GDM1 (cell line): ENCODE measurements at regions not wholly inside any gene's neighbourhood (a gene's known extent, or its start where the extent isn't known, plus 50 kb on each side); places are given as distances from the start of the nearest gene placed in this dataset.
"Not testable (repeated sequence)": the region's sequence is repeated elsewhere in the genome, so short reads cannot be mapped to it uniquely, and the experiment has no call there.

Experiments
- DNase-seq: peaks from one replicate; lab custom pipeline; 2025; lab: John Stamatoyannopoulos, UW

- DNase-seq, result no peak
Measured at GRCh38 chr3:95645291-95645690, 1169.1 kb upstream of the EPHA6 start.

DNA sequence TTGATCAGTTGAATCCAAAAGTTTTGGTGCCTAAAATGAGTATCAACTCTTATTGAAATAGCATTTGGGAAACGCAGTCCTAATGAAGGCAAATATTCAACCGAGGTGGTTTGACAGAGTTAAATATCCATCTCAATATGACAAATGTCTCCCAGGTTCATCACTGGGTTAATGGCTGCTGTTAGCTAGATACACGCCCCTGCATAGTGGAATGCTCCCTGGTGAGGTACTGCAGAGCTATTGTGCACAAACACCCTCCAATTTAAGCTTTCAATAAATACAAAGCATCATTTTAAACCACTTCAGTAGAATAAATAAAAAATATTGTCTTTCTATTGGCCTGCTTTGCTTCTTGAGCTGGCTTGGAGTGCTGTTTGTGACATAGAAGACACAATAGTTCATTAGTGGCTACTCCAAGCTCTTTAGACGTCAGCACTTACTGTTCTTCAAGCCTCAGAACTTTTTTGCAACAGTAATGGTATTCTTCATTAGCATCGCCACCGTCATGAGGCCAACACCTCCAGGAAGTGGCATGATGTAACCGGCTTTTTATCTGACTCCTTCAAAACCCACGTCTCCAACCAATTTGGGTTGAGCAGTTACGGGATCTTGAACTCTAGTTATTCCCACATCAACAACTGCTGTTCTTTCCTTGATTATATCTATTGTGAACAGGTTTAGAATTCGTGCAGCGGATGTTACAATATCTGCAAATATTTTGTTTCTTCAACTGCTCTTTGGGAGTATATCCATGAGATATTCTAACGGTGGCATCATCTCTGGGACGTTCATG is 1159.6 kb upstream of the EPHA6 start:
- no peak for DNase-seq

DNA sequence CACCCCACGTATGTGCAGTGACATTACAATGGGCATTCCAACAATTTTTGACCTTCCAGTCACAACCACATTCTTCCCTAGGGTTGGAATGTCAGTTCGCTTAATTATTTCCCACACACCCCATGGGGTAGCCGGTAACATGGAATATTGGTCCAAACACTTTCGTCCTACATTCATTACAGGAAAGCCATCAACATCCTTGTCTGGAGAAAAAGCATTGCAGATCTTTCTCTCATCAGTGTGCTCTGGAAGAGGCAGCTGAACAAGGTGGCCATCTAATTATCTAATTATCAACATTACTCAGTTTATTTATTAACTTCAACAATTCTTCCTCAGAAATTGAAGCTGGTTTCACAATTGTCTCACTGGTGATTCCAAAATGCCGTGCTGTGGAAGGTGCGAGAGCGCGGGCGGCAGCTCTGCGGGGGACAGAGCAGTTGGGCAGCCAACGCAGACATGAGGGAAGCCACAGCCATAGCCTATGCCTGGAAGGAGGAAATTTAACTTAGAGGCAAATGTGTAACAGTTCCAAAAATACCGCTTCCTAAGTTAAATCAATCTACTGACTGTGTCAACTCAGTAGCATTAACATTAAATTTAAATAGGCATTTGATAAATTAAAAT is 1158.9 kb upstream of the EPHA6 start:
- DNase-seq, result no peak

DNA sequence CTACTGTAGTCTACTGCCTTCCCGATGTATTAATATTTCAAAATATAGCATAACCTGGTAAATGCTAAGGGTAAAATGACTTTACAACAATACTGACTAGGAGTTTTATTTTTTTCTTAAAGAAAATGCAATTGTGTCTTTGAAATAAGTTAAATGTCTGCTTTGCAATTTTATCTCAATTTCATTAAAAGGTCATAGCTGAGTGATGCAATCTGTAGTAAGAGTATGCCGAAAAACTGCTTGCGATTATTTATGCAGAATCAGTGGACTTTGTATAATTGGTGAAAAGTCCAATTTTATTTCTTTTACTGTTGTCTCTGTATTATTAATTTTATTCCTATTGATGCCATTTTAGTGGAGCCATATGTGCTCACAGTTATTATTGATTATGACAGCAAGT is 1143.6 kb upstream of the EPHA6 start:
- no peak for DNase-seq

- no peak for DNase-seq
Measured at GRCh38 chr3:95673215-95673614, 1141.2 kb upstream of the EPHA6 start.

- peak; percentile 58 for DNase-seq
Measured at GRCh38 chr3:95705786-95706418, 1108.5 kb upstream of the EPHA6 start.

DNA sequence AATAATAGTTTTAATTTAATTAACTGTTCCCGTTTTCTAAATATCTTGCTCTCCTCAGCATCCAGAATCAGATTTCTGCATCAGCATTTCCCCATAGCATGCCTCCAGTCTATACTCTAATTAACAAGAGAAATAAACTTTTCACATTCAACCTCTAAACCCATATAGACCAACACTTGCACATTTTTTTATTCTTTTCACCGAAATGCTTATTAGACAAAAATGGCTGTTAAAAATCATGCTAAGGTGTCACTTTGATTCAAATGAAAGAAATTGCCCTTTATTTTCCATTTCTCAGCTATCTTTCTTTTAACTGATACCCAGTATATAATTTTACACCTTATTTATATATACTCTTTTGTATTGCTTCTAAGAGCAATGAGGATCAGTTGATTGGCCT is 1107.1 kb upstream of the EPHA6 start:
- DNase-seq, result no peak

DNA sequence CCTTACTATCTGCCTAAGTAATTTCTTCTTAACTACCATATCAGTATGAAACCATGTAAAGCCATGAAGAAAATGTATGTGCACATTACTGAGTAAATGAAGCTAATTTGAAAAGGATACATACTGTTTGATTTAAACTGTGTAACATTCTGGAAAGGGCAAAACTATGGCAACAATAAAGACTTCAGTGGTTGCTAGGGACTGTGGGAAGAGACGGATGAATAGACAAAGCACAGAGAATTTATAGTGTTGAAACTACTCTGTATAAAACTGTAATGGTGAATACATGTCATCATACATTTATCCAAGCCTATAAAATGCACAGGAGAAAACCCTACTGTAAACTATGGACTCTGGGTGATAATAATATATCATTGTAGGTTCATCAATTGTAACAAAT is 1103.7 kb upstream of the EPHA6 start:
- DNase-seq, result no peak

- DNase-seq, result no peak
Measured at GRCh38 chr3:95711789-95712188, 1102.6 kb upstream of the EPHA6 start.

- DNase-seq, result no peak
Measured at GRCh38 chr3:95715128-95715527, 1099.3 kb upstream of the EPHA6 start.

DNA sequence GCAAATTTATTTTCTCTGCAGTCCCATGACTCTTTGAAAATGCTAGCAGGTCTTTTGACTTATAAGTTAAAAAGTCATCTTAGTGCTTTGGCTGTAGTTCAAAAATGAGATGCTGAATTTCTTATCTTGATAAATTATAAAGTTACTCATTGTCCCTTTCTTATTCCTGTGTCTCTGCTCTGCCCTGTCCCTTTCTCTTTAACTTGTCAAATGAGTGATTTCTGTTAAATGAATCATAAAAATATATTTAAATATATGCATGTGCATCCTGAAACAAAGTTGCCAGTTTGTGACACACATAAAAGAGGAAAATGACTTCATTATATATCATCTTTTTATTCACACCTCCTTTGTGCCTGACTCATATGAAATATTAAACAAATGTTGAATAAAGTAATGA is 1097.3 kb upstream of the EPHA6 start:
- DNase-seq, result no peak

- DNase-seq, result no peak
Measured at GRCh38 chr3:95718168-95718567, 1096.2 kb upstream of the EPHA6 start.

DNA sequence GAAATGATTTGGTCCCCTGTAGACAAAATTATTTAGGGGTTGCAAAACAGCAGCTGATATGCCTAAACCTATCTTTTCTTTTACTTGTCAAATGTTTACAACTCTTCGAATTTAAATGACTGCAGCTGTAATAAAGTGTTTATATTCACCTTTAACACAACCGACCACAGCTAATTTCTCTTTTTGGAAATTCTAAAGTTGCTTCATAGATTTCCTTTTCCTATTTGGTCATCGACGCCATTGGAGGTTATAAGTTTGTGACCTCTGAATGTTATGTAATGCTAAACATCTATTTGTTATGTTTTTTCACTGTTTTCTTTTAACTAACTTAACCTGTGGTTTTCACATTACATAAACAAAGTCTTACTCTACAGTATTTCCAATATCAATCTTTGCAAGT is 1094.9 kb upstream of the EPHA6 start:
- no peak for DNase-seq

- no peak for DNase-seq
Measured at GRCh38 chr3:95721938-95722337, 1092.5 kb upstream of the EPHA6 start.

DNA sequence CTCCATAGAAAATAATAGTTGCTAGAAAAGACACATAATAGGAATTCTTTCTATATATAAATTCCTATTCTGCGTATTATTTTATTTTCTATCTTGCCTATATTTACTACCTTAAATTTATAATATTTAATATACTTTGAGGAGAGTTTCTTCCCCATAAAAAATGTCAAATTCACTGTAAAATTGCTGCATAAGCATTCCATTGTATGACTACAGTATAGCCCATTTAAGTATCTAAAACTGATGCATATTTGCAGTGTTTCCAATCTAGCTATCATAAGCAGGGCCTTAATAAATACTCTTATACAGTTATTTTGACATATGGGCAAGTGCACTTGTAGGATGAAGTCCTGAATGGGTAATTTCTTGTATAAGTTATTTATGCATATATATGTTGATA is 1088.6 kb upstream of the EPHA6 start:
- no peak for DNase-seq

DNA sequence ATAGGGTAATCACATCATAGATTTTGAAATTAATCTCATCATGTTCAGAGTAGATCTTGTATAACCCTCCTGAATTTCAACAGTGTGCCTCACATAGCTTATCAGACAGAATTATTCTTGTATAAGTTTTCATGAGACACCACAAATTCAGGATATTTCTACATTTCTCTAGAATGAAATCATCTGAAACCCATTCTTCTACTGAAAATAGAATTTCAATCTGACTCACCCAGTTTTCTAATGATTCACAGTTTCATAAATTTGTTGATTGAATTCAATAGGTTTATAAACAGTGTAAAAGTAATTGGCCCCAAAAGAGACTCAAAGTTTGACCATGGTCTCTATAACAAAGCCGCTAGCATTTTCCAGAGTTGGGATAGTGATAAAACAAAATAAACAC is 1082.6 kb upstream of the EPHA6 start:
- DNase-seq, result no peak

- DNase-seq, result no peak
Measured at GRCh38 chr3:95733336-95733735, 1081.1 kb upstream of the EPHA6 start.

DNA sequence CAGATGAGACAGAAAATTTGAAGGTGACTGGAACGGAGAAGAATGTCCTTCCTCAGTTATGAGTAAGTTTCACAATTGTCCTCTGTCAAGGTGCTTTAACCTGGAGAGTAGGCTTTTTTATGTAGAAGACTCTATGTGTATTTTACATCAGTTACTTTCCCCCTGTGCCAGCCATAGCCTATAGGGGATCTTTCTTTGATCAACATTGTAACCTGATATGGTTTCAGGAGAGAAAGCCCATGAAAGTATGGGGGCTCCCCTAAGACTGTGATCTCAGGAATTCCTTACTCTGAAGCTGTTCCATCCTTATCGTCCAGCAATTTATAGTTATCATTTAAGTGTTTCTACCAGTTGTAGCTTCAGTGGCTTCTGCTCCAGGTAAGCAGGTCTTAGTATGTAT is 1076.3 kb upstream of the EPHA6 start:
- DNase-seq, result no peak

DNA sequence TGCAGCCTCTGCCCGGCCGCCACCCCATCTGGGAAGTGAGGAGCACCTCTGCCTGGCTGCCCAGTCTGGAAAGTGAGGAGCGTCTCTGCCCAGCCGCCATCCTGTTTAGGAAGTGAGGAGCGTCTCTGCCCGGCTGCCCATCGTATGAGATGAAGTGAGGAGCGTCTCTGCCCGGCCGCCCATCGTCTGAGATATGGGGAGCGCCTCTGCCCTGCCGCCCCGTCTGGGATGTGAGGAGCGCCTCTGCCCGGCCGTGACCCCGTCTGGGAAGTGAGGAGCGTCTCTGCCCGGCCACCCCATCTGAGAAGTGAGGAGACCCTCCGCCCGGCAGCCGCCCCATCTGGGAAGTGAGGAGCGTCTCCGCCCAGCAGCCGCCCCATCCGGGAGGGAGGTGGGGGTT is 1069.5 kb upstream of the EPHA6 start:
- not testable (repeated sequence) for DNase-seq

DNA sequence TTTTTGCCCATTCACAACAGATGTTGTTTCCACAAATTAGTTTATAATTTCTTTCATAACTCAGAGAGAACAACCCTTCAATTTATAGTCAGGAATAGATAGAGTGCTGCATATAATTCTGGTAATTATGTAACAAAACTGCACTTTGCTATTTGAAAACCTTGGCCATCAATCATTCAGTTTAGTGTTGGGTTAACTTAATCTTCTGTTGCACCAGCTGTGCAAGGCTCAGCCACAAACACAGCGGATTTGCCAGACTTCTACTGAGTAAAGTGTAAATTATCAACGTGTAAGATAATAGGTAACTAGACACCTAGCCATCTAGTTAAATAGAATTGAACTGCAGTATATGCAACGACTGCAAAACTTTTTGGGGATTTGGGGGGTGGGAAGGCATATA is 1064.3 kb upstream of the EPHA6 start:
- no peak for DNase-seq

DNA sequence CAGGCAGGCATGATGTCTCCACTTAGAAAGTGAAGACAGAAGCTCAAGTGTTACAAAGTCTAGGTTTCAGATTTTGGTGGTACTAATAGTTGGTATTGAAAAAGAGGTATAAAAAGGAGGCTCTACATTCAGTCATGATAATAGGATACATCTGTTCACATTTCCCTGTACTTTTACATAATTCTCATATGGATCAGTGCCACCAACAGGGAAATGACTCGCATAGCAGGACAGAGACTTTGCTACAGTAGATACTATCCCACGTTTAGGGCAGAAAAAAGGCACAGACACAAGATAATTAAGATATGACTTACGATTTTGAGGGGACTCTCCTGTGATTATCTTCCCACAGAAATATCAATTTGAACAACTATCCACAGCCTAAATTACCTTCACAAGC is 1062.9 kb upstream of the EPHA6 start:
- DNase-seq, result no peak

GRCh38 chr3:95752199-95752598 is 1062.2 kb upstream of the EPHA6 start:
- no peak for DNase-seq

- no peak for DNase-seq
Measured at GRCh38 chr3:95758707-95759106, 1055.7 kb upstream of the EPHA6 start.
